ENCODE measurements at regions not wholly inside any gene's neighbourhood (a gene's known extent, or its start where the extent isn't known, plus 50 kb on each side); places are given as distances from the start of the nearest gene placed in this dataset.
"Not testable (repeated sequence)": the region's sequence is repeated elsewhere in the genome, so short reads cannot be mapped to it uniquely, and the experiment has no call there.

GRCh38 chr2:132068407-132068806 lies 93.3 kb downstream of the ANKRD30BL start:
- not testable (repeated sequence) for DNase-seq (ENCODE audit: low read depth)

GRCh38 chr2:132065391-132065790 lies 96.4 kb downstream of the ANKRD30BL start:
- DNase-seq (ENCODE audit: low read depth); H3K4me3 ChIP-seq (ENCODE audit: control insufficient read depth, low read depth, low read length): not testable (repeated sequence)

More at GRCh38 chr2:132068407-132068806, 93.3 kb downstream of the ANKRD30BL start:
- H3K4me3 ChIP-seq (ENCODE audit: control insufficient read depth, low read depth, low read length), result not testable (repeated sequence)

- H3K4me3 ChIP-seq (ENCODE audit: control insufficient read depth, low read depth, low read length); DNase-seq (ENCODE audit: low read depth): not testable (repeated sequence)
Observed at GRCh38 chr2:132039609-132040236, 122.0 kb downstream of the ANKRD30BL start.

GRCh38 chr2:132038883-132039235 lies 122.9 kb downstream of the ANKRD30BL start:
- not testable (repeated sequence) for DNase-seq (ENCODE audit: low read depth); H3K4me3 ChIP-seq (ENCODE audit: control insufficient read depth, low read depth, low read length)

GRCh38 chr2:132038179-132038882 lies 123.4 kb downstream of the ANKRD30BL start:
- TF ChIP-seq CTCF (conservative IDR thresholded peaks at IDR 0.05; ENCODE audit: control insufficient read depth, insufficient read depth, low read depth, low read length), result no peak
- H3K4me3 ChIP-seq (ENCODE audit: control insufficient read depth, low read depth, low read length), result peak overlapping the region; percentile 13
- DNase-seq (ENCODE audit: low read depth), result peak; percentile 0

- no peak for TF ChIP-seq CTCF (conservative IDR thresholded peaks at IDR 0.05; ENCODE audit: control insufficient read depth, insufficient read depth, low read depth, low read length)
- peak; percentile 0 for DNase-seq (ENCODE audit: low read depth)
- peak overlapping the region; percentile 13 for H3K4me3 ChIP-seq (ENCODE audit: control insufficient read depth, low read depth, low read length)
Observed at GRCh38 chr2:132037527-132038178, 124.1 kb downstream of the ANKRD30BL start.

GRCh38 chr2:132034646-132035045 lies 127.1 kb downstream of the ANKRD30BL start:
- H3K4me3 ChIP-seq (ENCODE audit: control insufficient read depth, low read depth, low read length), result no peak overlapping the region
- TF ChIP-seq CTCF (conservative IDR thresholded peaks at IDR 0.05; ENCODE audit: control insufficient read depth, insufficient read depth, low read depth, low read length), result no peak
- DNase-seq (ENCODE audit: low read depth), result no peak

- no peak for DNase-seq (ENCODE audit: low read depth)
- H3K4me3 ChIP-seq (ENCODE audit: control insufficient read depth, low read depth, low read length), result no peak overlapping the region
- TF ChIP-seq CTCF (conservative IDR thresholded peaks at IDR 0.05; ENCODE audit: control insufficient read depth, insufficient read depth, low read depth, low read length), result no peak
Observed at GRCh38 chr2:132033949-132034348, 127.8 kb downstream of the ANKRD30BL start.

GRCh38 chr2:132033365-132033764 lies 128.4 kb downstream of the ANKRD30BL start:
- TF ChIP-seq CTCF (conservative IDR thresholded peaks at IDR 0.05; ENCODE audit: control insufficient read depth, insufficient read depth, low read depth, low read length), result no peak
- DNase-seq (ENCODE audit: low read depth), result no peak
- H3K4me3 ChIP-seq (ENCODE audit: control insufficient read depth, low read depth, low read length), result no peak overlapping the region

GRCh38 chr2:132012046-132012445 lies 149.7 kb downstream of the ANKRD30BL start:
- H3K4me3 ChIP-seq (ENCODE audit: control insufficient read depth, low read depth, low read length); DNase-seq (ENCODE audit: low read depth): not testable (repeated sequence)

Measured in fibroblast of mammary gland (primary cell).